ENCODE measurements at regions not wholly inside any gene's neighbourhood (a gene's known extent, or its start where the extent isn't known, plus 50 kb on each side); places are given as distances from the start of the nearest gene placed in this dataset.
"Not testable (repeated sequence)": the region's sequence is repeated elsewhere in the genome, so short reads cannot be mapped to it uniquely, and the experiment has no call there.

- Histone ChIP-seq H3K36me3 (ENCODE audit: control insufficient read depth, insufficient read depth, low read length) (no peaks in the 10 kb centered on the region), H3K27me3 (ENCODE audit: control insufficient read depth, insufficient read depth, low read length) (no peaks in the 10 kb centered on the region), H3K4me3 (ENCODE audit: low read depth, low read length) (no peak overlapping the region), H3K9me3 (ENCODE audit: control insufficient read depth, low read length) (no peaks in the 10 kb centered on the region), H2AFZ (no peak overlapping the region), H3K9ac (no peak overlapping the region), H3K4me1 (no peaks in the 10 kb centered on the region), H3K27ac (no peak overlapping the region), H3K79me2 (no peaks in the 10 kb centered on the region), H3K4me2 (ENCODE audit: low read length) (no peak overlapping the region)
- no peak for TF ChIP-seq CTCF (IDR thresholded peaks at IDR 0.05)
Observed at GRCh38 chr1:157460381-157460780, 91.9 kb downstream of the FCRL5 start.

- Histone ChIP-seq H3K4me2 (ENCODE audit: low read length) (no peak overlapping the region), H3K4me3 (ENCODE audit: low read depth, low read length) (no peak overlapping the region), H3K4me1 (no peaks in the 10 kb centered on the region), H2AFZ (no peak overlapping the region), H3K27me3 (ENCODE audit: control insufficient read depth, insufficient read depth, low read length) (no peaks in the 10 kb centered on the region), H3K27ac (no peak overlapping the region), H3K79me2 (no peaks in the 10 kb centered on the region), H3K9ac (no peak overlapping the region), H3K36me3 (ENCODE audit: control insufficient read depth, insufficient read depth, low read length) (no peaks in the 10 kb centered on the region), H3K9me3 (ENCODE audit: control insufficient read depth, low read length) (no peaks in the 10 kb centered on the region)
- TF ChIP-seq CTCF (IDR thresholded peaks at IDR 0.05): no peak
Observed at GRCh38 chr1:157457279-157457678, 95.0 kb downstream of the FCRL5 start.

- no peak overlapping the region for H2AFZ ChIP-seq
- H3K27me3 ChIP-seq (ENCODE audit: control insufficient read depth, insufficient read depth, low read length): no peaks in the 10 kb centered on the region
- H3K79me2 ChIP-seq: no peaks in the 10 kb centered on the region
- no peaks in the 10 kb centered on the region for H3K9me3 ChIP-seq (ENCODE audit: control insufficient read depth, low read length)
- TF ChIP-seq CTCF (IDR thresholded peaks at IDR 0.05): no peak
- H3K4me3 ChIP-seq (ENCODE audit: low read depth, low read length): no peak overlapping the region
- H3K4me1 ChIP-seq: no peaks in the 10 kb centered on the region
- H3K27ac ChIP-seq: no peak overlapping the region
- H3K9ac ChIP-seq: no peak overlapping the region
- no peaks in the 10 kb centered on the region for H3K36me3 ChIP-seq (ENCODE audit: control insufficient read depth, insufficient read depth, low read length)
- H3K4me2 ChIP-seq (ENCODE audit: low read length): no peak overlapping the region
Observed at GRCh38 chr1:157455318-157455717, 97.0 kb downstream of the FCRL5 start.

GRCh38 chr1:157450106-157450505 lies 102.2 kb downstream of the FCRL5 start:
- H3K36me3 ChIP-seq (ENCODE audit: control insufficient read depth, insufficient read depth, low read length): no peaks in the 10 kb centered on the region
- H3K9me3 ChIP-seq (ENCODE audit: control insufficient read depth, low read length): no peaks in the 10 kb centered on the region
- no peaks in the 10 kb centered on the region for H3K27me3 ChIP-seq (ENCODE audit: control insufficient read depth, insufficient read depth, low read length)
- no peak for TF ChIP-seq CTCF (IDR thresholded peaks at IDR 0.05)
- H3K79me2 ChIP-seq: no peaks in the 10 kb centered on the region
- no peak overlapping the region for H2AFZ ChIP-seq
- H3K4me1 ChIP-seq: no peaks in the 10 kb centered on the region
- no peak overlapping the region for H3K27ac ChIP-seq
- H3K9ac ChIP-seq: no peak overlapping the region
- H3K4me2 ChIP-seq (ENCODE audit: low read length): no peak overlapping the region
- H3K4me3 ChIP-seq (ENCODE audit: low read depth, low read length): no peak overlapping the region

GRCh38 chr1:157448636-157449035 lies 103.7 kb downstream of the FCRL5 start:
- H3K79me2 ChIP-seq: no peaks in the 10 kb centered on the region
- no peak overlapping the region for H2AFZ ChIP-seq
- no peak overlapping the region for H3K4me2 ChIP-seq (ENCODE audit: low read length)
- no peaks in the 10 kb centered on the region for H3K27me3 ChIP-seq (ENCODE audit: control insufficient read depth, insufficient read depth, low read length)
- H3K36me3 ChIP-seq (ENCODE audit: control insufficient read depth, insufficient read depth, low read length): no peaks in the 10 kb centered on the region
- no peak for TF ChIP-seq CTCF (IDR thresholded peaks at IDR 0.05)
- no peak overlapping the region for H3K27ac ChIP-seq
- H3K4me1 ChIP-seq: no peaks in the 10 kb centered on the region
- H3K9ac ChIP-seq: no peak overlapping the region
- no peaks in the 10 kb centered on the region for H3K9me3 ChIP-seq (ENCODE audit: control insufficient read depth, low read length)
- H3K4me3 ChIP-seq (ENCODE audit: low read depth, low read length): no peak overlapping the region

- not testable (repeated sequence) for H3K36me3 ChIP-seq (ENCODE audit: control insufficient read depth, insufficient read depth, low read length); H3K4me2 ChIP-seq (ENCODE audit: low read length); H3K79me2 ChIP-seq; H3K27ac ChIP-seq; H3K4me3 ChIP-seq (ENCODE audit: low read depth, low read length); H2AFZ ChIP-seq; H3K27me3 ChIP-seq (ENCODE audit: control insufficient read depth, insufficient read depth, low read length); H3K9me3 ChIP-seq (ENCODE audit: control insufficient read depth, low read length); H3K4me1 ChIP-seq; H3K9ac ChIP-seq
Observed at GRCh38 chr1:157446356-157446755, 106.0 kb downstream of the FCRL5 start.

- not testable (repeated sequence) for H3K9ac ChIP-seq; H2AFZ ChIP-seq; H3K27ac ChIP-seq; H3K79me2 ChIP-seq; H3K9me3 ChIP-seq (ENCODE audit: control insufficient read depth, low read length); H3K27me3 ChIP-seq (ENCODE audit: control insufficient read depth, insufficient read depth, low read length); H3K4me2 ChIP-seq (ENCODE audit: low read length); H3K36me3 ChIP-seq (ENCODE audit: control insufficient read depth, insufficient read depth, low read length); H3K4me3 ChIP-seq (ENCODE audit: low read depth, low read length); H3K4me1 ChIP-seq
Observed at GRCh38 chr1:157445616-157446140, 106.6 kb downstream of the FCRL5 start.

All from parathyroid adenoma (tissue), 2 donors.